Neural progenitor cell (in vitro differentiated cells): ENCODE measurements at regions not wholly inside any gene's neighbourhood (a gene's known extent, or its start where the extent isn't known, plus 50 kb on each side); places are given as distances from the start of the nearest gene placed in this dataset.

Experiments used
- DNase-seq: peaks from one replicate; pipeline ENCODE4 v3.0.0-alpha.2; 2016; ENCODE audit warnings: low spot score
- H2AFZ ChIP-seq: fragments of 200-600 bp; sonication (generic); replicated peaks from 2 replicates; pipeline ENCODE4 v1.6.1; 2016; ENCODE audit warnings: antibody characterized with exemption
- H3F3A ChIP-seq: fragments of 200-600 bp; sonication (generic); 2 replicates; pipeline ENCODE4 v1.6.1; 2016; ENCODE audit warnings: antibody characterized with exemption, low read depth
- H3K27ac ChIP-seq: fragments of 200-600 bp; sonication (generic); 2 replicates; pipeline ENCODE4 v1.5.1; 2016; ENCODE audit warnings: mild to moderate bottlenecking
- H3K27me3 ChIP-seq: fragments of 200-600 bp; sonication (generic); 2 replicates; pipeline ENCODE4 v1.6.1; 2016; ENCODE audit warnings: mild to moderate bottlenecking, moderate library complexity
- H3K36me3 ChIP-seq: fragments of 200-600 bp; sonication (generic); 2 replicates; pipeline ENCODE4 v1.5.1; 2016
- H3K4me1 ChIP-seq: fragments of 200-600 bp; sonication (generic); 2 replicates; pipeline ENCODE4 v1.6.1; 2016; ENCODE audit warnings: mixed run types
- H3K4me2 ChIP-seq: fragments of 200-600 bp; sonication (generic); 2 replicates; pipeline ENCODE4 v1.6.1; 2016
- H3K4me3 ChIP-seq: fragments of 200-600 bp; sonication (generic); 2 replicates; pipeline ENCODE4 v1.5.1; 2016
- H3K79me2 ChIP-seq: fragments of 200-600 bp; sonication (generic); 2 replicates; pipeline ENCODE4 v1.6.1; 2016; ENCODE audit warnings: low read depth
- H3K9ac ChIP-seq: fragments of 200-600 bp; sonication (generic); 2 replicates; pipeline ENCODE4 v1.6.1; 2016
- H3K9me3 ChIP-seq: fragments of 200-600 bp; sonication (generic); 2 replicates; pipeline ENCODE4 v1.5.1; 2016; ENCODE audit warnings: low read depth
- H4K20me1 ChIP-seq: fragments of 200-600 bp; sonication (generic); 2 replicates; pipeline ENCODE4 v1.6.1; 2016; ENCODE audit warnings: low read depth
- H3K27ac Mint-ChIP-seq: 3 replicates; pipeline ENCODE4 v1.8.0; 2021; ENCODE audit warnings: mixed read lengths
- H3K27me3 Mint-ChIP-seq: 2 replicates; pipeline ENCODE4 v1.8.0; 2022; ENCODE audit warnings: low read depth, mild to moderate bottlenecking, inconsistent platforms, moderate library complexity, mixed read lengths; ENCODE audit not compliant: insufficient read depth
- H3K36me3 Mint-ChIP-seq: 3 replicates; pipeline ENCODE4 v1.8.0; 2021; ENCODE audit warnings: mixed read lengths
- H3K4me1 Mint-ChIP-seq: 3 replicates; pipeline ENCODE4 v1.8.0; 2021; ENCODE audit warnings: mixed read lengths
- H3K4me3 Mint-ChIP-seq: 3 replicates; pipeline ENCODE4 v1.8.0; 2021; ENCODE audit warnings: mild to moderate bottlenecking, moderate library complexity, mixed read lengths
- H3K9me3 Mint-ChIP-seq: 3 replicates; pipeline ENCODE4 v1.8.0; 2020; ENCODE audit warnings: mixed read lengths
- EZH2 ChIP-seq: fragments of 200-600 bp; sonication (generic); IDR thresholded peaks from 2 replicates; pipeline ENCODE4 v1.6.1; 2017; ENCODE audit warnings: antibody characterized with exemption, mild to moderate bottlenecking, moderate library complexity
- EZH2phosphoT487 ChIP-seq: fragments of 200-600 bp; sonication (generic); IDR thresholded peaks from 2 replicates; pipeline ENCODE4 v1.6.1; 2017; ENCODE audit warnings: antibody characterized with exemption
- TF ChIP-seq, protein P1 (sequence below): fragments of 200-600 bp; sonication (generic); IDR thresholded peaks from 2 replicates; pipeline ENCODE4 v1.5.1; 2017; ENCODE audit warnings: antibody characterized with exemption, mild to moderate bottlenecking

DNA sequence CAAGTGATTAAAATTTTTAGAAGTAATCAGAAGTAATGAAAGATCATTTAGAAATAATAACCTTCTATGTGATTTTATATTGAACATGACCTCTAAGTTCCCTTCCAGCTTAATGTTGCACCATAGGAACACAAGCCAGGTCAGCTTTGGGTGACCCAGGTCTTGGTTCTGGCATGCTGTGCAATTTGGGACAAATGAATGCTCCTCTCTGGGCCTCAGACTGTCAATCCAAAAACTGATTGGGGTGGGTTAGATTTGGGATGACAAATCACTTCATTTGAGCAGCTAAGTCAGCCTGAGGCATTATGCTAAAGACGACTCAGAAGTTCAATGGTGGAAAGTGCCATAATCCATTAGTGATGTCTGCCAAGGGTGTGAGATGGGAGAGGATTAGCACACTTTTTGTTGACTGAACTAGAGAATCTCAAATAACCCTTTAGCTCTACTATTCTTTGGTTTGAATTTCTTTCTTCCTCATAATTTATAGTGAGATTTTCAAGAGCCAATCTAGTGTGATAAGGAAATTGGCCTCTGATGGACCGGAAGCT, 60.7 kb upstream of the BOD1 start:
- Mint-ChIP-seq H3K4me3 (no peak overlapping the region), H3K27me3 (peaks cover 13% of the 10 kb centered on the region), H3K9me3 (peaks cover 22% of the 10 kb centered on the region), H3K36me3 (peaks cover 2% of the 10 kb centered on the region), H3K4me1 (peaks cover 15% of the 10 kb centered on the region), H3K27ac (no peak overlapping the region)
- DNase-seq, result no peak
- Histone ChIP-seq H3K9ac (no peak overlapping the region), H4K20me1 (no peaks in the 10 kb centered on the region), H3K27me3 (no peaks in the 10 kb centered on the region), H3K36me3 (no peaks in the 10 kb centered on the region), H3K9me3 (no peaks in the 10 kb centered on the region), H3F3A (no peaks in the 10 kb centered on the region), H3K4me1 (peaks cover 6% of the 10 kb centered on the region), H3K4me2 (no peak overlapping the region), H3K4me3 (no peak overlapping the region), H3K27ac (no peak overlapping the region), H3K79me2 (no peaks in the 10 kb centered on the region), H2AFZ (no peak overlapping the region)
- TF ChIP-seq, protein P1, sequence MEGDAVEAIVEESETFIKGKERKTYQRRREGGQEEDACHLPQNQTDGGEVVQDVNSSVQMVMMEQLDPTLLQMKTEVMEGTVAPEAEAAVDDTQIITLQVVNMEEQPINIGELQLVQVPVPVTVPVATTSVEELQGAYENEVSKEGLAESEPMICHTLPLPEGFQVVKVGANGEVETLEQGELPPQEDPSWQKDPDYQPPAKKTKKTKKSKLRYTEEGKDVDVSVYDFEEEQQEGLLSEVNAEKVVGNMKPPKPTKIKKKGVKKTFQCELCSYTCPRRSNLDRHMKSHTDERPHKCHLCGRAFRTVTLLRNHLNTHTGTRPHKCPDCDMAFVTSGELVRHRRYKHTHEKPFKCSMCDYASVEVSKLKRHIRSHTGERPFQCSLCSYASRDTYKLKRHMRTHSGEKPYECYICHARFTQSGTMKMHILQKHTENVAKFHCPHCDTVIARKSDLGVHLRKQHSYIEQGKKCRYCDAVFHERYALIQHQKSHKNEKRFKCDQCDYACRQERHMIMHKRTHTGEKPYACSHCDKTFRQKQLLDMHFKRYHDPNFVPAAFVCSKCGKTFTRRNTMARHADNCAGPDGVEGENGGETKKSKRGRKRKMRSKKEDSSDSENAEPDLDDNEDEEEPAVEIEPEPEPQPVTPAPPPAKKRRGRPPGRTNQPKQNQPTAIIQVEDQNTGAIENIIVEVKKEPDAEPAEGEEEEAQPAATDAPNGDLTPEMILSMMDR, result no peak
- TF ChIP-seq EZH2phosphoT487, result no peak
- TF ChIP-seq EZH2, result no peak

- Histone ChIP-seq H3K4me3 (no peak overlapping the region), H3K4me1 (no peaks in the 10 kb centered on the region), H3K4me2 (no peak overlapping the region), H3K9me3 (no peaks in the 10 kb centered on the region), H3K36me3 (no peaks in the 10 kb centered on the region), H3K79me2 (no peaks in the 10 kb centered on the region), H3F3A (no peaks in the 10 kb centered on the region), H4K20me1 (no peaks in the 10 kb centered on the region), H3K27ac (no peak overlapping the region), H3K9ac (no peak overlapping the region), H3K27me3 (no peaks in the 10 kb centered on the region), H2AFZ (no peak overlapping the region)
- H3K27ac Mint-ChIP-seq, result no peak overlapping the region
- peaks cover 18% of the 10 kb centered on the region for H3K27me3 Mint-ChIP-seq
- peaks cover 17% of the 10 kb centered on the region for H3K9me3 Mint-ChIP-seq
- peaks cover 2% of the 10 kb centered on the region for H3K4me1 Mint-ChIP-seq
- H3K4me3 Mint-ChIP-seq, result no peak overlapping the region
- H3K36me3 Mint-ChIP-seq, result peaks cover 2% of the 10 kb centered on the region
- no peak for TF ChIP-seq EZH2phosphoT487
- TF ChIP-seq EZH2, result no peak
- TF ChIP-seq, protein P1, result no peak
- no peak for DNase-seq
These were observed 63.6 kb upstream of the BOD1 start for GRCh38 chr5:173679909-173680630.

DNA sequence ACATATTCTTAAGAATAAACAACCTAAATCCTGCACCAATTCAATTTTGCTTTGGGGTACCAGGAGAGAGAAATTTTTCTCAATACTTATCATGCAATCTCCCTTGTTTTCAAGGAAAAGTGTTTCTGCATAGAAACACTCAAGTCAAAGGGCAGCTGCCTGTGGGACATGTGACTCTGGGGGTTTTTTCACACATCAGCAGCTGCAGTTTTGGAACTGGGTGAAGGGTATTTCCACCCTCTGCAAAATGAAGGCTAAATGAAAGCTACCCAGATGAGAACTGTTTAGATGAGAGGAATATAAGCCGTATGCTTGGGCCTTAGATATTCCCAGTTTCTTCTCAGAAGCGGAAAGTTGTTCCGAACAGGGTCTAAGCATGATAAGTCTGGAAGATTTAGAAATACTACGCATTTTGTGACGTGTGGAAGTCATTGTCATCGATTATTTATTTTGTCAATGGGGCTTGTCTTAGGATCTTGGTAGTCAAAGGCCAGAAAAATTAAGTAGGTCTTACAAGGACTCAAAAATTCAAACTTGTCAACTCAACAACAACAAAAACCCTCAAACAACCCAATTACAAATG, 64.3 kb upstream of the BOD1 start:
- Mint-ChIP-seq H3K4me3 (no peak overlapping the region), H3K36me3 (peaks cover 2% of the 10 kb centered on the region), H3K27me3 (peaks cover 23% of the 10 kb centered on the region), H3K27ac (no peak overlapping the region), H3K9me3 (peaks cover 17% of the 10 kb centered on the region), H3K4me1 (peaks cover 2% of the 10 kb centered on the region)
- no peak overlapping the region for H3K9ac ChIP-seq
- H3K36me3 ChIP-seq, result no peaks in the 10 kb centered on the region
- H3F3A ChIP-seq, result no peaks in the 10 kb centered on the region
- DNase-seq, result no peak
- no peaks in the 10 kb centered on the region for H3K4me1 ChIP-seq
- no peak overlapping the region for H3K4me2 ChIP-seq
- no peak overlapping the region for H2AFZ ChIP-seq
- TF ChIP-seq, protein P1, result no peak
- TF ChIP-seq EZH2phosphoT487 (no peak), EZH2 (no peak)
- H3K4me3 ChIP-seq, result no peak overlapping the region
- H3K27ac ChIP-seq, result no peak overlapping the region
- H4K20me1 ChIP-seq, result no peaks in the 10 kb centered on the region
- H3K79me2 ChIP-seq, result no peaks in the 10 kb centered on the region
- H3K9me3 ChIP-seq, result no peaks in the 10 kb centered on the region
- no peaks in the 10 kb centered on the region for H3K27me3 ChIP-seq
